Ishikawa (cell line): ENCODE measurements at regions not wholly inside any gene's neighbourhood (a gene's known extent, or its start where the extent isn't known, plus 50 kb on each side); places are given as distances from the start of the nearest gene placed in this dataset.

ENCODE experiments used
- EGR1 ChIP-seq: IDR thresholded peaks from 2 replicates; pipeline ENCODE4 v1.6.1; 2012
- FOXM1 ChIP-seq: IDR thresholded peaks from 2 replicates; pipeline ENCODE4 v1.6.1; 2012; ENCODE audit warnings: low read depth, borderline replicate concordance

GRCh38 chr20:20956513-20956931, 149.6 kb downstream of the LINC00237 start:
- TF ChIP-seq EGR1, result no peak
- TF ChIP-seq FOXM1, result no peak
